ENCODE measurements at regions not wholly inside any gene's neighbourhood (a gene's known extent, or its start where the extent isn't known, plus 50 kb on each side); places are given as distances from the start of the nearest gene placed in this dataset.
A peak's percentile ranks its signal among the peaks of the same experiment; 100 is the strongest.
"Not testable (repeated sequence)": the region's sequence is repeated elsewhere in the genome, so short reads cannot be mapped to it uniquely, and the experiment has no call there.

DNA sequence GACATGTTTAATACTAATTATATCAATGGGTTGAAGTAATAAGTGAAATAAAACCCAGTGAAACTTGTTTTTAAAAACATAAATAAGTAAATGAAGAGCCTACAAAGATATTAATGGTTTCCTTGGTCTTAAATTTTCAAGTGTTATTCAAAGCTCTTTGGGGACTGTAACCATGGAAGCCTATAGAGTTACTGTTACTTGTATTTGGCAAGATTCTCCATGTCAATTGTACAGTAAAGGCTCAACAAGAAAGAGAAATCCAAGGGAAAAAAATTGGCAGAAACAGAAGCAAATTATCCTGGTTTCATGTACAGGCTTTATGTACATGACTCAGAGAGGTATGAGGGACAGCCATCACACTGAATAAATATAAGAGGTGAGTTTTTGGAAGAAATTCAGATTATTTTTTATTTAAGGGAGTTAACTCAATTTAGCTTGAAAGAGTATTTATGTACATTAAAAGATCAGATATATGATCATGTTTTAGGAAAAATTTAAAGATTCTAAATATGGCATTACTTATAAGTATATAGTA, 151.1 kb upstream of the HMGA2 start:
- no peak overlapping the region for H3K27ac ChIP-seq (ENCODE audit: low read depth, low read length, poor library complexity, severe bottlenecking)
- no TSS peak for BruUV-seq (replicated peaks)

DNA sequence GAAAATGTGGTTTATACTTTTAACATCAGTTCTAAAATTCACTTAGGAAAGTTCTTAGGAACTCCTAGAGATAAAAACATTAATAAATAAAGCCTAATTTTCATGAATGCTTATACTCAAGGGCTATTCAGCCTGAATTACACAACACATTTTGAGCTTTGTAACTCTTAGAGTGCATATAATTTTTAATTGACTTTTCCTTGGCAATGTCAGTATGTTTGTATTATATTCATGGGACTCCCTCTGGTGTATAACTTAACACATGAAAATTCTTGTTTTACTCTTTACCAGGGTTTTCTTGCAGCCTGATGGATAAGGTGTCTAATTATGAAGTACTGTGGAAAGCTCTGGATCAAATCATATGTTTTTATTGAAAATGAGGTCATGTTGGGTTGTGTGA, 150.6 kb upstream of the HMGA2 start:
- no TSS peak for BruUV-seq (replicated peaks)
- TF ChIP-seq, protein P1, sequence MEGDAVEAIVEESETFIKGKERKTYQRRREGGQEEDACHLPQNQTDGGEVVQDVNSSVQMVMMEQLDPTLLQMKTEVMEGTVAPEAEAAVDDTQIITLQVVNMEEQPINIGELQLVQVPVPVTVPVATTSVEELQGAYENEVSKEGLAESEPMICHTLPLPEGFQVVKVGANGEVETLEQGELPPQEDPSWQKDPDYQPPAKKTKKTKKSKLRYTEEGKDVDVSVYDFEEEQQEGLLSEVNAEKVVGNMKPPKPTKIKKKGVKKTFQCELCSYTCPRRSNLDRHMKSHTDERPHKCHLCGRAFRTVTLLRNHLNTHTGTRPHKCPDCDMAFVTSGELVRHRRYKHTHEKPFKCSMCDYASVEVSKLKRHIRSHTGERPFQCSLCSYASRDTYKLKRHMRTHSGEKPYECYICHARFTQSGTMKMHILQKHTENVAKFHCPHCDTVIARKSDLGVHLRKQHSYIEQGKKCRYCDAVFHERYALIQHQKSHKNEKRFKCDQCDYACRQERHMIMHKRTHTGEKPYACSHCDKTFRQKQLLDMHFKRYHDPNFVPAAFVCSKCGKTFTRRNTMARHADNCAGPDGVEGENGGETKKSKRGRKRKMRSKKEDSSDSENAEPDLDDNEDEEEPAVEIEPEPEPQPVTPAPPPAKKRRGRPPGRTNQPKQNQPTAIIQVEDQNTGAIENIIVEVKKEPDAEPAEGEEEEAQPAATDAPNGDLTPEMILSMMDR (conservative IDR thresholded peaks at IDR 0.05; ENCODE audit: low read depth, low read length), result peak; percentile 55
- TF ChIP-seq EZH2 (IDR thresholded peaks at IDR 0.05; ENCODE audit: borderline replicate concordance, low read depth, low read length, poor library complexity, severe bottlenecking), result no peak
- peak; percentile 51 for DNase-seq (ENCODE audit: low spot score)
- ChIA-PET POLR2A (ENCODE audit: low non-redundant PET) (no interaction called here), CTCF (interaction anchor here (1.0 to 1.6 kb wide), 2 partner anchors 71 to 367 kb away, joined by 3 to 5 read pairs; no protein-coding TSS in a partner anchor)
- no peak overlapping the region for H3K27ac ChIP-seq (ENCODE audit: low read depth, low read length, poor library complexity, severe bottlenecking)
- no peaks in the 10 kb centered on the region for H3K27me3 ChIP-seq (replicated peaks; ENCODE audit: insufficient read depth, low read depth, low read length, poor library complexity)
- H3K9me3 ChIP-seq (ENCODE audit: low read depth, low read length, poor library complexity, severe bottlenecking), result no peaks in the 10 kb centered on the region
- peaks cover 5% of the 10 kb centered on the region for H3K4me1 ChIP-seq (ENCODE audit: insufficient read depth, low read length, poor library complexity, severe bottlenecking)
- no peak overlapping the region for H3K4me3 ChIP-seq (ENCODE audit: low read depth, low read length, poor library complexity, severe bottlenecking)
- H3K36me3 ChIP-seq (ENCODE audit: insufficient read depth, low read length, poor library complexity, severe bottlenecking), result no peaks in the 10 kb centered on the region
- intact Hi-C loops (cut with micrococcal nuclease; ENCODE audit: unreplicated experiment), result loop anchor here (5.0 kb wide), 1 partner anchor 356 kb away; no protein-coding TSS in a partner anchor

More for the DNA sequence above, 151.1 kb upstream of the HMGA2 start:
- intact Hi-C loops (cut with micrococcal nuclease; ENCODE audit: unreplicated experiment), result loop anchor here (5.0 kb wide), 1 partner anchor 356 kb away; no protein-coding TSS in a partner anchor
- TF ChIP-seq EZH2 (IDR thresholded peaks at IDR 0.05; ENCODE audit: borderline replicate concordance, low read depth, low read length, poor library complexity, severe bottlenecking), result no peak
- TF ChIP-seq, protein P1 (conservative IDR thresholded peaks at IDR 0.05; ENCODE audit: low read depth, low read length), result no peak
- H3K9me3 ChIP-seq (ENCODE audit: low read depth, low read length, poor library complexity, severe bottlenecking), result no peaks in the 10 kb centered on the region
- no peaks in the 10 kb centered on the region for H3K36me3 ChIP-seq (ENCODE audit: insufficient read depth, low read length, poor library complexity, severe bottlenecking)
- ChIA-PET POLR2A (ENCODE audit: low non-redundant PET) (no interaction called here), CTCF (interaction anchor here (1.0 to 1.6 kb wide), 2 partner anchors 71 to 366 kb away, joined by 3 to 5 read pairs; no protein-coding TSS in a partner anchor)
- no peak overlapping the region for H3K4me3 ChIP-seq (ENCODE audit: low read depth, low read length, poor library complexity, severe bottlenecking)
- no peak for DNase-seq (ENCODE audit: low spot score)
- H3K27me3 ChIP-seq (replicated peaks; ENCODE audit: insufficient read depth, low read depth, low read length, poor library complexity), result no peaks in the 10 kb centered on the region
- peaks cover 5% of the 10 kb centered on the region for H3K4me1 ChIP-seq (ENCODE audit: insufficient read depth, low read length, poor library complexity, severe bottlenecking)

DNA sequence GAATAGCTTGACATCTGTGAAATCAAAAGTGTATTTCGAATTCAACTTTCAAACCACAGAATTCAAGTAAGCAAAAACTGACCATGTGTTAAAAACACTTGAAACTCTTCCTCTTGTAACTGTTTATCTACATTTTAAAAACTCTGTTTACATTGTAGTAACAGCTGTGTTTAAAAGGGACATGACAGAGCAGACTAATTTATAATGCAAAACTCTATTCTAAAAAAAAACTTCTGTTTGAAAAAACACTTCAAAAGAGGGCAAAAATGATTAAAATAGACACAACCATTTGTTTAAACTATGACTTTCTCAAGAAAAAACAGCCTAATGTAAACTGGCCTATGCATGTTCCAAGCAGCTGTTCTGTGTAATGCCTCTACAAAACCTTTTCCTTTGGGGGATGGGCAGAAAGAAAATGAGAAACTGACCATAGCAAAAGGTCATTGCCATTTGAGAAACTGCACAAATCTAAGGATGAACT, 149.1 kb upstream of the HMGA2 start:
- ChIA-PET CTCF (interaction anchor here (0.6 kb wide), 3 partner anchors 42 to 412 kb away, joined by 5 to 7 read pairs (median 7); no protein-coding TSS in a partner anchor), POLR2A (ENCODE audit: low non-redundant PET) (no interaction called here)
- Histone ChIP-seq H3K4me3 (ENCODE audit: low read depth, low read length, poor library complexity, severe bottlenecking) (no peak overlapping the region), H3K4me1 (ENCODE audit: insufficient read depth, low read length, poor library complexity, severe bottlenecking) (peaks cover 5% of the 10 kb centered on the region), H3K36me3 (ENCODE audit: insufficient read depth, low read length, poor library complexity, severe bottlenecking) (no peaks in the 10 kb centered on the region), H3K27ac (ENCODE audit: low read depth, low read length, poor library complexity, severe bottlenecking) (no peak overlapping the region), H3K9me3 (ENCODE audit: low read depth, low read length, poor library complexity, severe bottlenecking) (no peaks in the 10 kb centered on the region), H3K27me3 (replicated peaks; ENCODE audit: insufficient read depth, low read depth, low read length, poor library complexity) (no peaks in the 10 kb centered on the region)
- no peak for DNase-seq (ENCODE audit: low spot score)
- TF ChIP-seq EZH2 (IDR thresholded peaks at IDR 0.05; ENCODE audit: borderline replicate concordance, low read depth, low read length, poor library complexity, severe bottlenecking), result no peak
- TF ChIP-seq, protein P1 (conservative IDR thresholded peaks at IDR 0.05; ENCODE audit: low read depth, low read length), result no peak
- no TSS peak for BruUV-seq (replicated peaks)
- intact Hi-C loops (cut with micrococcal nuclease; ENCODE audit: unreplicated experiment), result no loop called here

DNA sequence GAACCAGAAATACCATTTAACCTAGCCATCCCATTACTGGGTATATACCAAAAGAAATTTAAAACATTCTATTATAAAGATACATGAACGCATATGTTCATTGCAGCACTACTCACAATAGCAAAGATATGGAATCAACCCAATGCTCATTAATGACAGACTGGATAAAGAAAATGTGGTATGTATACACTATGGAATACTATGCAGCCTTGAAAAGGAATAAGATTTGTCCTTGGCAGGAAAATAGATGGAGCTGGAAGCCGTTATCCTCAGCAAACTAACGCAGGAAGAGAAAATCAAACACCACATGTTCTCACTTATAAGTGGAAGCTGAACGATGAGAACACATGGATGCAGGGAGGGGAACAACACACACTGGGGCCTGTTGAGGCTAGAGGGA, 146.1 kb upstream of the HMGA2 start:
- intact Hi-C loops (cut with micrococcal nuclease; ENCODE audit: unreplicated experiment); H3K27me3 ChIP-seq (replicated peaks; ENCODE audit: insufficient read depth, low read depth, low read length, poor library complexity); H3K4me3 ChIP-seq (ENCODE audit: low read depth, low read length, poor library complexity, severe bottlenecking); H3K36me3 ChIP-seq (ENCODE audit: insufficient read depth, low read length, poor library complexity, severe bottlenecking); H3K4me1 ChIP-seq (ENCODE audit: insufficient read depth, low read length, poor library complexity, severe bottlenecking); H3K27ac ChIP-seq (ENCODE audit: low read depth, low read length, poor library complexity, severe bottlenecking); DNase-seq (ENCODE audit: low spot score); CTCF ChIA-PET; H3K9me3 ChIP-seq (ENCODE audit: low read depth, low read length, poor library complexity, severe bottlenecking); POLR2A ChIA-PET (ENCODE audit: low non-redundant PET); BruUV-seq (replicated peaks): not testable (repeated sequence)
